Erythroblast (primary cell): ENCODE measurements at regions not wholly inside any gene's neighbourhood (a gene's known extent, or its start where the extent isn't known, plus 50 kb on each side); places are given as distances from the start of the nearest gene placed in this dataset.

ENCODE experiments used
- GATA1 ChIP-seq: IDR thresholded peaks from 2 replicates; pipeline ENCODE4 v1.6.1; 2011; ENCODE audit warnings: low read depth, mild to moderate bottlenecking, control low read depth, low read length, moderate library complexity
- POLR2A ChIP-seq: IDR thresholded peaks from 2 replicates; pipeline ENCODE4 v1.6.1; 2011; ENCODE audit warnings: mild to moderate bottlenecking, low read length

- TF ChIP-seq POLR2A = no peak
- no peak for TF ChIP-seq GATA1
Observed at GRCh38 chr6:28741363-28741762, 182.4 kb downstream of the TRIM27 start.
